ENCODE measurements at regions not wholly inside any gene's neighbourhood (a gene's known extent, or its start where the extent isn't known, plus 50 kb on each side); places are given as distances from the start of the nearest gene placed in this dataset.
A peak's percentile ranks its signal among the peaks of the same experiment; 100 is the strongest.

DNA sequence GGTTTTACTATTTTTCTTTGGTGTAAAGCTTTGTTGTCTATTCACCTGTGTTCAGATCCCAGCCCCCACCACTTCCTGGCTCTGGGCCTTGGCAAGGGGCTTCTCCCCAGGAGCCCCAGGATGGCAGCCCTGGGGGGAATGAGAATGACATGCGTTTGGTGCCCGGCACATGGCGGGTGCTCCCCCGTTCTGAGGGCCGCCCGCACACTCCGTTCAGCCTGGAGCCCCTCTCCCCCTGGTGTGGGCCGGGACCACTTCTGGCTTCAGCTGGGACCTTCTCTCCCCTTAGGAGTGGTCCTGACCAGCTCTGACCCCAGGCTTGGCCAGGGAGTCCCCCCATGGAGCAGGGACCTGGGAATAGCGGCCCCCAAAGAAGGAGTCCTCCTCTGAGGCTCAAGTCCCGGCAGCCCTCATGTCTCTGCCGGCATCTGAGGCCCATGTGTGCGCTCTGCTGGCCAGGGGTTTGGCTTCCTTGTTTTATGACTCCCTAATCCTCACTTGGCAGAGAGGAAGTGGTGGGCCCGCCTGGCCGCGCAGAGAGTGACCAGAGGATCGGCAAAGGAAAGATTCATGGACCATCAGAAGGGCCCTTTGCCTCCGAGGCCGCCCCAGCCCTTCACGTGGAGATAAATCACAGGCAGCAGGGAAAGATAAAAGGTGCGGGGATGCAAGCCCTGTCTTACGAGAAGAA is 57.0 kb upstream of the LMX1B start:
- no peak for DNase-seq

DNA sequence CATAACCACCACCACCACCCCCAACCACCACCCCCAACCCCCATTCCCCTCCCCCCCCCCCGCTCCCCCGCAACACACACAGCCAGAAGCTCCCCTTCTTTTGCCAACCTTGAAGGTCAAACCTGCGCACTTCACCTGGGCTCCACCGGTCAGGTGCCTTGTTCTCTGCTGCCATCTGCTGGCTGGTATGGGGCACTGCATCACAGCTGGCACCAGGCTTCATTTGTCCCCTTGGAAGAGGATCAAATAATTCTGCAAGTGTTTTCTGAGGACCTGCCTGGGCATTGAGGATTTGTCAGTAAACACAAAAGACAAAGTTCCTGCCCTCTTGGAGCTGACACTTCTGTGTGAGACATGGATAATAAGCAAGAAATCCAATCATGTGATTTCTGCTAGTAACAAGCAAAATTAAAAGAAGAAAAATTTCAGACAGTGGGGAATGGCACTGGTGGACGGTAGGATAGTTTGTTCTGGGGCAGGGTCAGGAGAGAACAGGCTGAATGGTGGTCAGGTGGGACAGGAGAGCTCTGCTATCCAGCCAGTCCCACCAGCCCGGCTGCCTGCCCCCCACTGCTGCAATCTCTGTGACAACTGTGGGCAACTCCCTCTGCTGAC is 55.6 kb upstream of the LMX1B start:
- DNase-seq = peak in 39 of 56 donors; percentile 2 to 69 (median 20)

DNA sequence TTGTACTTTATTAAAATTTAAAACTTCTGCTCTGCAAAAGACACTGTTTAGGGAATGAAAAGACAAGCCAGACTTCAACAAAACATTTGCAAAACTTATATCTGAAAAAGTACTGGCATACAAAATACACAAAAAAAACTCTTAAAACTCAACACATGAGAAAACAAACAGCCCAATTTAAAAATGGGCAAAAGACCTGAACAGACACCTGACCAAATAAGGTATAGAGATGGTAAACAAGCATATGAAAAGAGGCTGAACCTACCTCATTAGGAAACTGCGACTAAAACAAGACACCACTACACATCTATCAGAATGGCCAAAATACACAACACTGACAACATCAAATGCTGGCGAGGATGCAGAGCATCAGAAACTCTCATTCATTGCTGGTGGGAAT is 54.4 kb upstream of the LMX1B start:
- no peak for DNase-seq

DNA sequence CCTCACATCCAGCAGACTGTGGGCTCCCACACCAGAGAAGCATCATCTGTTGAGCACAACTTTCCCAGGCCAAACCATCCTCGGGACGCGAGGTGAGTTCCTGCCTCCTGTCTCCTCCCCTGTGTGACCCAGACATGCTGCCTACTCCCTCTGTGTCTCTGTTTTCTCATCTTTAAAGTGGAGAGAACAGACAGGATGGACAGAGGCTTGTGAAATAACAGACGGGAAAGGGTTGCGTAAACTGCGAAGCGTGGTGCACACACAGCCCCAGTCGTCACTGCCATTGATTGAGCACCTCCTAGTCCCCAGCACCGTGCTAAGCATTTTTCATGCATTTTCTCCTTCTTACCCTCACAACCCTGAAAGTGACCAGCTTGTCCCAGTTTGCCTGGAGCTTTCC is 52.1 kb upstream of the LMX1B start:
- no peak for DNase-seq

DNA sequence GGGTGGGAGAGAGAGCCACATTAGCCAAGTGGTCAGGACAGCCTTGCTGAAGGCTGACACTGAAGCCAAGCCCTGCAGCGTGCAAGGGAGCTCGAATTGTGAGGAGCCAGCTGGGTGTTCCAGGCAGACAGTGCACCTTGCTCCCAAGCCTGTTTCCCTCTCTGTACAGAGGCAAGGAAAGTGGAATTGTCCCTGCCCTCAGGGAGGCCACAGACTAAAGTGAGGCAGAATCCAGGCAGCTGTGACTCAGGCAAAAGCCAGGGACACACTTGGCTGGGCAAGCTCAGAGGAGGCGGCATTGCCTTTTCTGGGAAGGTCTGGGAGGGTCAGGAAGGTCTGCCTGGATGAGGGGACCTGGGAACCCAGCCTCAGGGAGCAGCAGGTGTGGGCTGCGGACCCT is 50.2 kb upstream of the LMX1B start:
- DNase-seq = no peak
